Common myeloid progenitor, CD34-positive (primary cell): ENCODE measurements at regions not wholly inside any gene's neighbourhood (a gene's known extent, or its start where the extent isn't known, plus 50 kb on each side); places are given as distances from the start of the nearest gene placed in this dataset.

Experiments
- CTCF ChIA-PET: fragments of 350-600 bp; sonication (Branson Sonifier 250); formaldehyde crosslinking; loops from one replicate; lab custom pipeline; 2021; ENCODE audit warnings: antibody characterized with exemption; lab: Charles Lee
- POLR2A ChIA-PET: fragments of 350-600 bp; sonication (Branson Sonifier 250); formaldehyde crosslinking; loops from one replicate; lab custom pipeline; 2021; ENCODE audit warnings: antibody characterized with exemption; lab: Charles Lee
- DNase-seq, 3 donors: peaks; one replicate each; pipeline versions ENCODE4 v3.0.0 to v3.0.0-alpha.2; 2013
- H3K27ac ChIP-seq, 2 experiments: 1 replicate in 1 of 2; 2 replicates in 1 of 2; pipeline ENCODE4 v1.7.0; 2013; ENCODE audit warnings: inconsistent platforms in 2 of 2, low read length in 2 of 2, mild to moderate bottlenecking in 2 of 2, low read depth in 1 of 2, moderate library complexity in 1 of 2; ENCODE audit not compliant: severe bottlenecking in 2 of 2, insufficient read depth in 1 of 2, poor library complexity in 1 of 2
- H3K27me3 ChIP-seq, 5 experiments: replicated peaks in 2 of 5; 1 replicate in 3 of 5; 2 replicates in 2 of 5; pipeline versions ENCODE4 v1.6.1 to v1.7.0; 2013; ENCODE audit warnings: low read length in 4 of 5, mild to moderate bottlenecking in 2 of 5, moderate library complexity in 2 of 5, inconsistent platforms in 1 of 5; ENCODE audit not compliant: insufficient read depth in 5 of 5, control insufficient read depth in 4 of 5
- H3K36me3 ChIP-seq, 4 experiments: 1 replicate in 2 of 4; 2 replicates in 2 of 4; pipeline versions ENCODE4 v1.6.1 to v1.7.0; 2013; ENCODE audit warnings: low read length in 3 of 4, control low read depth in 1 of 4, mild to moderate bottlenecking in 1 of 4; ENCODE audit not compliant: control insufficient read depth in 4 of 4, insufficient read depth in 4 of 4
- H3K4me1 ChIP-seq, 4 experiments: 1 replicate in 3 of 4; 2 replicates in 1 of 4; pipeline versions ENCODE4 v1.6.1 to v1.7.1; 2013; ENCODE audit warnings: low read length in 3 of 4, mild to moderate bottlenecking in 3 of 4, control low read depth in 1 of 4, inconsistent platforms in 1 of 4, moderate library complexity in 1 of 4; ENCODE audit not compliant: control insufficient read depth in 4 of 4, insufficient read depth in 4 of 4; ENCODE audit errors: control extremely low read depth in 1 of 4
- H3K4me3 ChIP-seq, 7 experiments: 1 replicate in 4 of 7; 2 replicates in 3 of 7; pipeline versions ENCODE4 v1.5.1 to v1.7.0; 2013; ENCODE audit warnings: mild to moderate bottlenecking in 7 of 7, low read length in 6 of 7, moderate library complexity in 6 of 7, inconsistent platforms in 2 of 7, low read depth in 2 of 7, control low read depth in 1 of 7; ENCODE audit not compliant: insufficient read depth in 4 of 7, control insufficient read depth in 1 of 7; ENCODE audit errors: extremely low read depth in 1 of 7
- H3K9me3 ChIP-seq, 5 experiments: 1 replicate in 4 of 5; 2 replicates in 1 of 5; pipeline versions ENCODE4 v1.6.1 to v1.7.1; 2013; ENCODE audit warnings: low read length in 4 of 5, mild to moderate bottlenecking in 2 of 5, inconsistent platforms in 1 of 5, low read depth in 1 of 5, moderate library complexity in 1 of 5; ENCODE audit not compliant: control insufficient read depth in 4 of 5, insufficient read depth in 2 of 5; ENCODE audit errors: control extremely low read depth in 1 of 5
- WGBS: methylation state at CpG from one replicate; pipeline ENCODE4 v1.1.5; 2013; ENCODE audit not compliant: insufficient coverage; 5-methylcytosine and 5-hydroxymethylcytosine counted together

- POLR2A ChIA-PET, result no interaction called here
- peak in 2 of 3 donors; percentile 68 to 72 for DNase-seq
- Histone ChIP-seq H3K9me3 (peaks cover 0 to 3% (median 0%) of the 10 kb centered on the region in 5 experiments), H3K27me3 (no peaks in the 10 kb centered on the region), H3K27ac (no peak overlapping the region), H3K36me3 (no peaks in the 10 kb centered on the region), H3K4me1 (peaks cover 0 to 24% (median 3%) of the 10 kb centered on the region in 4 experiments), H3K4me3 (no peak overlapping the region)
- 77% methylated on average over 5 of the region's 7 CpGs for WGBS
- CTCF ChIA-PET, result no interaction called here
Observed at GRCh38 chr21:38938343-38938742, 132.6 kb downstream of the ETS2 start.

- ChIA-PET CTCF (interaction anchor here (0.9 kb wide), 1 partner anchor 23 kb away, joined by 3 read pairs; no protein-coding TSS in a partner anchor), POLR2A (no interaction called here)
- DNase-seq, result no peak
- Histone ChIP-seq H3K36me3 (no peaks in the 10 kb centered on the region), H3K9me3 (peaks cover 0 to 3% (median 0%) of the 10 kb centered on the region in 5 experiments), H3K4me3 (no peak overlapping the region), H3K4me1 (peaks cover 0 to 24% (median 3%) of the 10 kb centered on the region in 4 experiments), H3K27me3 (no peaks in the 10 kb centered on the region), H3K27ac (no peak overlapping the region)
- WGBS, result 97% methylated on average over 2 of the region's 3 CpGs
Observed at GRCh38 chr21:38937844-38938243, 132.1 kb downstream of the ETS2 start.

- 100% methylated on average over 1 of the region's 4 CpGs for WGBS
- peaks cover 0 to 24% (median 3%) of the 10 kb centered on the region in 4 experiments for H3K4me1 ChIP-seq
- H3K36me3 ChIP-seq, result no peaks in the 10 kb centered on the region
- H3K9me3 ChIP-seq, result peaks cover 0 to 3% (median 0%) of the 10 kb centered on the region in 5 experiments
- no peak overlapping the region for H3K4me3 ChIP-seq
- no peak overlapping the region for H3K27ac ChIP-seq
- no peak for DNase-seq
- no peaks in the 10 kb centered on the region for H3K27me3 ChIP-seq
- ChIA-PET POLR2A (no interaction called here), CTCF (interaction anchor here (0.9 kb wide), 1 partner anchor 22 kb away, joined by 3 read pairs; no protein-coding TSS in a partner anchor)
Observed at GRCh38 chr21:38937286-38937790, 131.6 kb downstream of the ETS2 start.

GRCh38 chr21:38936240-38936639 lies 130.5 kb downstream of the ETS2 start:
- ChIA-PET CTCF (interaction anchor here (1.0 kb wide), 1 partner anchor 11 kb away, joined by 3 read pairs; no protein-coding TSS in a partner anchor), POLR2A (no interaction called here)
- Histone ChIP-seq H3K27ac (no peak overlapping the region), H3K36me3 (no peaks in the 10 kb centered on the region), H3K4me3 (no peak overlapping the region), H3K4me1 (peaks cover 0 to 35% (median 12%) of the 10 kb centered on the region in 4 experiments), H3K27me3 (no peaks in the 10 kb centered on the region), H3K9me3 (peaks cover 0 to 2% (median 0%) of the 10 kb centered on the region in 5 experiments)
- no peak for DNase-seq
- 67% methylated on average over 3 of the region's 4 CpGs for whole genome bisulfite sequencing

GRCh38 chr21:38933731-38934130 lies 128.0 kb downstream of the ETS2 start:
- H3K4me1 ChIP-seq, result peaks cover 0 to 56% (median 19%) of the 10 kb centered on the region in 4 experiments
- WGBS, result 85% methylated on average over 5 of the region's 10 CpGs
- DNase-seq, result no peak
- no peak overlapping the region for H3K27ac ChIP-seq
- peaks cover 0 to 10% (median 0%) of the 10 kb centered on the region in 5 experiments for H3K9me3 ChIP-seq
- no peak overlapping the region for H3K4me3 ChIP-seq
- no peaks in the 10 kb centered on the region for H3K27me3 ChIP-seq
- ChIA-PET CTCF (interaction anchor here (0.6 to 0.7 kb wide), 2 partner anchors 19 to 73 kb away, joined by 3 to 4 read pairs; no protein-coding TSS in a partner anchor), POLR2A (no interaction called here)
- H3K36me3 ChIP-seq, result no peaks in the 10 kb centered on the region

- 92% methylated on average over 3 of the region's 3 CpGs for WGBS
- H3K27ac ChIP-seq, result no peak overlapping the region
Observed at GRCh38 chr21:38931291-38931690, 125.6 kb downstream of the ETS2 start.

GRCh38 chr21:38930853-38931252 lies 125.1 kb downstream of the ETS2 start:
- POLR2A ChIA-PET, result no interaction called here
- peak; percentile 31 to 76 (median 67) for DNase-seq

More at GRCh38 chr21:38931291-38931690, 125.6 kb downstream of the ETS2 start:
- no peak for DNase-seq
- Histone ChIP-seq H3K27me3 (no peaks in the 10 kb centered on the region), H3K36me3 (no peaks in the 10 kb centered on the region), H3K4me3 (no peak overlapping the region), H3K9me3 (peaks cover 0 to 10% (median 0%) of the 10 kb centered on the region in 5 experiments), H3K4me1 (peaks cover 0 to 42% (median 21%) of the 10 kb centered on the region in 4 experiments)
- CTCF ChIA-PET, result no interaction called here
- POLR2A ChIA-PET, result no interaction called here

More at GRCh38 chr21:38930853-38931252, 125.1 kb downstream of the ETS2 start:
- peak overlapping the region in 1 of 7 experiments; percentile 10 for H3K4me3 ChIP-seq
- no peaks in the 10 kb centered on the region for H3K27me3 ChIP-seq
- CTCF ChIA-PET, result no interaction called here
- H3K27ac ChIP-seq, result no peak overlapping the region
- WGBS, result 21% methylated on average over 3 of the region's 3 CpGs
- H3K36me3 ChIP-seq, result no peaks in the 10 kb centered on the region
- peaks cover 0 to 46% (median 26%) of the 10 kb centered on the region in 4 experiments for H3K4me1 ChIP-seq
- peaks cover 0 to 10% (median 0%) of the 10 kb centered on the region in 5 experiments for H3K9me3 ChIP-seq
